ENCODE measurements at regions not wholly inside any gene's neighbourhood (a gene's known extent, or its start where the extent isn't known, plus 50 kb on each side); places are given as distances from the start of the nearest gene placed in this dataset.

GRCh38 chr10:129334266-129334665 lies 132.8 kb upstream of the MGMT start:
- Histone ChIP-seq H3K9me3 (ENCODE audit: control insufficient read depth in 4 of 4, low read length in 3 of 4) (no peaks in the 10 kb centered on the region), H3K36me3 (ENCODE audit: control insufficient read depth in 4 of 4, insufficient read depth in 3 of 4, low read depth in 1 of 4, low read length in 3 of 4) (no peaks in the 10 kb centered on the region), H3K27ac (ENCODE audit: low read depth in 1 of 2, low read length in 2 of 2) (no peak overlapping the region), H3K9ac (ENCODE audit: low read depth in 1 of 2, low read length in 2 of 2) (no peak overlapping the region), H3K27me3 (ENCODE audit: control insufficient read depth in 4 of 4, insufficient read depth in 4 of 4, low read length in 3 of 4) (peaks cover 0 to 3% (median 0%) of the 10 kb centered on the region in 4 donors), H3K4me1 (ENCODE audit: control insufficient read depth in 4 of 4, insufficient read depth in 4 of 4, low read length in 3 of 4) (no peaks in the 10 kb centered on the region), H3K4me3 (ENCODE audit: low read depth in 1 of 3, low read length in 3 of 3) (no peak overlapping the region)
- DNase-seq (ENCODE audit: low spot score): no peak
- TF ChIP-seq NR2F2 (IDR thresholded peaks at IDR 0.05): no peak
- TF ChIP-seq HNF4A (conservative IDR thresholded peaks at IDR 0.05): no peak
- no peak for TF ChIP-seq CTCF (IDR thresholded peaks at IDR 0.05; ENCODE audit: low read depth, low read length, missing input control)
- no peak for TF ChIP-seq SP1 (IDR thresholded peaks at IDR 0.05)
- TF ChIP-seq RAD21 (IDR thresholded peaks at IDR 0.05): no peak
- no peak for TF ChIP-seq GABPA (IDR thresholded peaks at IDR 0.05 in 1 of 2, conservative IDR thresholded peaks at IDR 0.05 in 1 of 2)
- TF ChIP-seq ATF3 (IDR thresholded peaks at IDR 0.05): no peak
- no peak for TF ChIP-seq MAX (IDR thresholded peaks at IDR 0.05)
- TF ChIP-seq FOXA1 (IDR thresholded peaks at IDR 0.05): no peak
- TF ChIP-seq JUND (IDR thresholded peaks at IDR 0.05): no peak
- no peak for TF ChIP-seq EGR1 (IDR thresholded peaks at IDR 0.05; ENCODE audit: low read depth in 2 of 2)
- TF ChIP-seq RXRA (IDR thresholded peaks at IDR 0.05): no peak
- TF ChIP-seq TAF1 (conservative IDR thresholded peaks at IDR 0.05): no peak
- TF ChIP-seq YY1 (IDR thresholded peaks at IDR 0.05): no peak
- TF ChIP-seq ZBTB33 (IDR thresholded peaks at IDR 0.05): no peak
- 71% methylated on average over 16 of the region's 16 CpGs for WGBS

- Histone ChIP-seq H3K27me3 (ENCODE audit: control insufficient read depth in 4 of 4, insufficient read depth in 4 of 4, low read length in 3 of 4) (peaks cover 0 to 3% (median 0%) of the 10 kb centered on the region in 4 donors), H3K4me3 (ENCODE audit: low read depth in 1 of 3, low read length in 3 of 3) (no peak overlapping the region), H3K27ac (ENCODE audit: low read depth in 1 of 2, low read length in 2 of 2) (no peak overlapping the region), H3K9ac (ENCODE audit: low read depth in 1 of 2, low read length in 2 of 2) (no peak overlapping the region), H3K36me3 (ENCODE audit: control insufficient read depth in 4 of 4, insufficient read depth in 3 of 4, low read depth in 1 of 4, low read length in 3 of 4) (no peaks in the 10 kb centered on the region), H3K4me1 (ENCODE audit: control insufficient read depth in 4 of 4, insufficient read depth in 4 of 4, low read length in 3 of 4) (no peaks in the 10 kb centered on the region), H3K9me3 (ENCODE audit: control insufficient read depth in 4 of 4, low read length in 3 of 4) (no peaks in the 10 kb centered on the region)
- TF ChIP-seq GABPA (IDR thresholded peaks at IDR 0.05 in 1 of 2, conservative IDR thresholded peaks at IDR 0.05 in 1 of 2) (no peak), FOXA1 (IDR thresholded peaks at IDR 0.05) (no peak)
- no peak for DNase-seq (ENCODE audit: low spot score)
- WGBS: 82% methylated on average over 4 of the region's 4 CpGs
Measured at GRCh38 chr10:129335396-129335795, 131.6 kb upstream of the MGMT start.

- Histone ChIP-seq H3K27me3 (ENCODE audit: control insufficient read depth in 4 of 4, insufficient read depth in 4 of 4, low read length in 3 of 4) (peaks cover 0 to 3% (median 0%) of the 10 kb centered on the region in 4 donors), H3K36me3 (ENCODE audit: control insufficient read depth in 4 of 4, insufficient read depth in 3 of 4, low read depth in 1 of 4, low read length in 3 of 4) (no peaks in the 10 kb centered on the region), H3K4me3 (ENCODE audit: low read depth in 1 of 3, low read length in 3 of 3) (no peak overlapping the region), H3K9ac (ENCODE audit: low read depth in 1 of 2, low read length in 2 of 2) (no peak overlapping the region), H3K27ac (ENCODE audit: low read depth in 1 of 2, low read length in 2 of 2) (no peak overlapping the region), H3K9me3 (ENCODE audit: control insufficient read depth in 4 of 4, low read length in 3 of 4) (no peaks in the 10 kb centered on the region), H3K4me1 (ENCODE audit: control insufficient read depth in 4 of 4, insufficient read depth in 4 of 4, low read length in 3 of 4) (no peaks in the 10 kb centered on the region)
- WGBS: 93% methylated on average over 5 of the region's 5 CpGs
- DNase-seq (ENCODE audit: low spot score): no peak
- TF ChIP-seq MAX (IDR thresholded peaks at IDR 0.05) (no peak), YY1 (IDR thresholded peaks at IDR 0.05) (no peak), REST (IDR thresholded peaks at IDR 0.05) (no peak), CTCF (IDR thresholded peaks at IDR 0.05; ENCODE audit: low read depth, low read length, missing input control) (no peak), GABPA (IDR thresholded peaks at IDR 0.05 in 1 of 2, conservative IDR thresholded peaks at IDR 0.05 in 1 of 2) (no peak), HNF4G (IDR thresholded peaks at IDR 0.05) (no peak), RAD21 (IDR thresholded peaks at IDR 0.05) (no peak), FOXA1 (IDR thresholded peaks at IDR 0.05) (no peak), FOXA2 (IDR thresholded peaks at IDR 0.05) (no peak), JUND (IDR thresholded peaks at IDR 0.05) (no peak), TAF1 (conservative IDR thresholded peaks at IDR 0.05) (no peak), NR2F2 (IDR thresholded peaks at IDR 0.05) (no peak)
Measured at GRCh38 chr10:129335942-129336341, 131.1 kb upstream of the MGMT start.

Data from liver (tissue), 8 donors.